ENCODE measurements at regions not wholly inside any gene's neighbourhood (a gene's known extent, or its start where the extent isn't known, plus 50 kb on each side); places are given as distances from the start of the nearest gene placed in this dataset.
A peak's percentile ranks its signal among the peaks of the same experiment; 100 is the strongest.

GRCh38 chr9:102631559-102631958 is 363.6 kb upstream of the CYLC2 start:
- TF ChIP-seq BORCS8-MEF2B (CRISPR knock-in tag; IDR thresholded peaks at IDR 0.05), result no peak
- TF ChIP-seq ZNF264 (CRISPR knock-in tag; IDR thresholded peaks at IDR 0.05), result no peak
- TF ChIP-seq U2AF2 (IDR thresholded peaks at IDR 0.05; ENCODE audit: low read depth, low read length), result no peak
- TF ChIP-seq PRDM4 (CRISPR knock-in tag; IDR thresholded peaks at IDR 0.05; ENCODE audit: borderline replicate concordance), result no peak
- peak; percentile 38; the same call in 1 of the 2 replicates for TF ChIP-seq CTCF (CRISPR knock-in tag; IDR thresholded peaks at IDR 0.05)
- no peak for TF ChIP-seq POLR2A (IDR thresholded peaks at IDR 0.05; ENCODE audit: insufficient read depth in 1 of 2, low read depth in 2 of 2, low read length in 2 of 2)
- no peak for TF ChIP-seq PHF5A (CRISPR knock-in tag; IDR thresholded peaks at IDR 0.05; ENCODE audit: low read depth, unreplicated experiment)
- TF ChIP-seq FOXM1 (CRISPR knock-in tag; IDR thresholded peaks at IDR 0.05), result no peak
- no peak for TF ChIP-seq REST (IDR thresholded peaks at IDR 0.05; ENCODE audit: borderline replicate concordance in 1 of 2, low read depth in 1 of 2, low read length in 2 of 2)
- no peak for TF ChIP-seq MTA3 (CRISPR knock-in tag; IDR thresholded peaks at IDR 0.05)
- no peak for TF ChIP-seq BRCA1 (CRISPR knock-in tag; IDR thresholded peaks at IDR 0.05)
- no peak for TF ChIP-seq USF2 (IDR thresholded peaks at IDR 0.05; ENCODE audit: low read depth, low read length)
- no peak for TF ChIP-seq USF2 (CRISPR knock-in tag; IDR thresholded peaks at IDR 0.05; ENCODE audit: borderline replicate concordance)

Data from HepG2 (cell line).